ENCODE measurements at regions not wholly inside any gene's neighbourhood (a gene's known extent, or its start where the extent isn't known, plus 50 kb on each side); places are given as distances from the start of the nearest gene placed in this dataset.

DNA sequence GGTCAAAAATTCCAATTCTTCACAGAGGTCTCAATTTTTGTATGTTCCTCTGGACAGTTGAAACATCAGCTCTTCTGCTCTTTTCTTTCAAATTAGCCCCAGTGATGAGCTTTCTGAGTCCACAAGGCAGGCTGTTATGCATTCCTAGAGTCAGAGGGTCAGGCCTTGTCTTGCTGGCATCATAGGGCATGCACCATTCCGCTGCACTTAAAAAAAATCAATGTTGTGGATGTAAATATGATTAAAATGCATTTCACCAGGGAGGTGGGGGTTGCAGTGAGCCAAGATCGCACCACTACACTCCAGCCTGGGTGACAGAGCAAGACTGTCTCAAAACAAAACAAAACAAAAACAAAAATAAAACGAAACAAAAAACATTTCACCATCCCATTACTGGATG is 465.3 kb downstream of the EIPR1 start:
- TF ChIP-seq, protein P1, sequence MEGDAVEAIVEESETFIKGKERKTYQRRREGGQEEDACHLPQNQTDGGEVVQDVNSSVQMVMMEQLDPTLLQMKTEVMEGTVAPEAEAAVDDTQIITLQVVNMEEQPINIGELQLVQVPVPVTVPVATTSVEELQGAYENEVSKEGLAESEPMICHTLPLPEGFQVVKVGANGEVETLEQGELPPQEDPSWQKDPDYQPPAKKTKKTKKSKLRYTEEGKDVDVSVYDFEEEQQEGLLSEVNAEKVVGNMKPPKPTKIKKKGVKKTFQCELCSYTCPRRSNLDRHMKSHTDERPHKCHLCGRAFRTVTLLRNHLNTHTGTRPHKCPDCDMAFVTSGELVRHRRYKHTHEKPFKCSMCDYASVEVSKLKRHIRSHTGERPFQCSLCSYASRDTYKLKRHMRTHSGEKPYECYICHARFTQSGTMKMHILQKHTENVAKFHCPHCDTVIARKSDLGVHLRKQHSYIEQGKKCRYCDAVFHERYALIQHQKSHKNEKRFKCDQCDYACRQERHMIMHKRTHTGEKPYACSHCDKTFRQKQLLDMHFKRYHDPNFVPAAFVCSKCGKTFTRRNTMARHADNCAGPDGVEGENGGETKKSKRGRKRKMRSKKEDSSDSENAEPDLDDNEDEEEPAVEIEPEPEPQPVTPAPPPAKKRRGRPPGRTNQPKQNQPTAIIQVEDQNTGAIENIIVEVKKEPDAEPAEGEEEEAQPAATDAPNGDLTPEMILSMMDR (IDR thresholded peaks at IDR 0.05), result no peak
- TF ChIP-seq POLR2A (IDR thresholded peaks at IDR 0.05), result no peak
